Smooth muscle cell (in vitro differentiated cells): ENCODE measurements at regions not wholly inside any gene's neighbourhood (a gene's known extent, or its start where the extent isn't known, plus 50 kb on each side); places are given as distances from the start of the nearest gene placed in this dataset.

ENCODE experiments used
- DNase-seq: peaks from one replicate; lab custom pipeline; 2025; ENCODE audit not compliant: unreplicated experiment; lab: John Stamatoyannopoulos, UW
- H2AFZ ChIP-seq: fragments of 200-600 bp; sonication (generic); 2 replicates; pipeline ENCODE4 v1.6.0; 2016; ENCODE audit warnings: antibody characterized with exemption, low read depth, mild to moderate bottlenecking
- H3F3A ChIP-seq: fragments of 200-600 bp; sonication (generic); 2 replicates; pipeline ENCODE4 v1.6.0; 2017; ENCODE audit warnings: antibody characterized with exemption, low read depth
- H3K27ac ChIP-seq: fragments of 200-600 bp; sonication (generic); 2 replicates; pipeline ENCODE4 v1.5.1; 2016; ENCODE audit warnings: low read depth, mild to moderate bottlenecking
- H3K27me3 ChIP-seq: fragments of 200-600 bp; sonication (generic); 2 replicates; pipeline ENCODE4 v1.6.1; 2016; ENCODE audit warnings: low read depth, mild to moderate bottlenecking
- H3K36me3 ChIP-seq: fragments of 200-600 bp; sonication (generic); 2 replicates; pipeline ENCODE4 v1.5.1; 2016; ENCODE audit warnings: low read depth
- H3K4me1 ChIP-seq: fragments of 200-600 bp; sonication (generic); 2 replicates; pipeline ENCODE4 v1.5.1; 2016; ENCODE audit warnings: low read depth
- H3K4me2 ChIP-seq: fragments of 200-600 bp; sonication (generic); 2 replicates; pipeline ENCODE4 v1.6.0; 2016; ENCODE audit warnings: mild to moderate bottlenecking
- H3K4me3 ChIP-seq: fragments of 200-600 bp; sonication (generic); 2 replicates; pipeline ENCODE4 v1.5.1; 2016; ENCODE audit warnings: mild to moderate bottlenecking
- H3K79me2 ChIP-seq: fragments of 200-600 bp; sonication (generic); 2 replicates; pipeline ENCODE4 v1.6.0; 2016; ENCODE audit warnings: low read depth, mild to moderate bottlenecking
- H3K9ac ChIP-seq: fragments of 200-600 bp; sonication (generic); 2 replicates; pipeline ENCODE4 v1.6.0; 2016; ENCODE audit warnings: low read depth
- H3K9me3 ChIP-seq: fragments of 200-600 bp; sonication (generic); replicated peaks from 2 replicates; pipeline ENCODE4 v1.5.1; 2016; ENCODE audit warnings: low read depth
- H4K20me1 ChIP-seq: fragments of 200-600 bp; sonication (generic); 2 replicates; pipeline ENCODE4 v1.6.0; 2016; ENCODE audit warnings: low read depth
- CTCF ChIP-seq: fragments of 200-600 bp; sonication (generic); IDR thresholded peaks from 2 replicates; pipeline ENCODE4 v1.5.1; 2017; ENCODE audit warnings: borderline replicate concordance, mild to moderate bottlenecking, antibody characterized with exemption; ENCODE audit not compliant: insufficient read depth, poor library complexity, severe bottlenecking
- WGBS: methylation state at CpG from one replicate; pipeline ENCODE4 v1.1.7; 2016; ENCODE audit warnings: low lambda C conversion rate; 5-methylcytosine and 5-hydroxymethylcytosine counted together

DNA sequence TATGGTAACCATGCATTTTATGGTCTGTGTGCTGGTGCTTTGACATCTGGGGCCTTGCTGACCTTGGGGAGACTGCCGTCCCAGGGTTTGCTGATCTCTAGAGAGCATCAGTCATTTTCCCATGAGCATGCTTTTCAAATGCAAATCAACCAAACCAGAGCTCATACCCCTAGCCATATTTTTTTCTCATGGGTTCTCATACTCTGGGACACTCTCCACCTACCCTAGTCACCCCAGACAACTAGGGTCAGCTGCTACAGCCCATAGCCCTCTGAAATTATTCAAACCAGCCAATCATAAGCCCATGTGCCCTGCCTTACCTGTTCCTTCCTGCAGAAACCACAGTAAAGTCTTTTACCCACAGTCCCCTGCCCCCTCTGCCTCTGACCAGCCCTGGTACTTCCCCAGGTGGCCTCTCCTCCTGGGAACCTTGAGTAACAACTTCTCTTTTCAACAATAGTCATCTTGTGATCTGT, 132.0 kb downstream of the MAP3K21 start:
- WGBS = 67% methylated on average over 1 of the region's 1 CpG
- Histone ChIP-seq H3K4me3 (no peak overlapping the region), H3K27me3 (no peaks in the 10 kb centered on the region), H3K79me2 (no peaks in the 10 kb centered on the region), H3K9ac (no peak overlapping the region), H3K4me1 (no peaks in the 10 kb centered on the region), H3K4me2 (no peak overlapping the region), H3F3A (no peaks in the 10 kb centered on the region), H3K36me3 (no peaks in the 10 kb centered on the region), H4K20me1 (no peaks in the 10 kb centered on the region), H3K27ac (no peak overlapping the region), H2AFZ (no peak overlapping the region), H3K9me3 (no peaks in the 10 kb centered on the region)
- DNase-seq = no peak
- no peak for TF ChIP-seq CTCF

DNA sequence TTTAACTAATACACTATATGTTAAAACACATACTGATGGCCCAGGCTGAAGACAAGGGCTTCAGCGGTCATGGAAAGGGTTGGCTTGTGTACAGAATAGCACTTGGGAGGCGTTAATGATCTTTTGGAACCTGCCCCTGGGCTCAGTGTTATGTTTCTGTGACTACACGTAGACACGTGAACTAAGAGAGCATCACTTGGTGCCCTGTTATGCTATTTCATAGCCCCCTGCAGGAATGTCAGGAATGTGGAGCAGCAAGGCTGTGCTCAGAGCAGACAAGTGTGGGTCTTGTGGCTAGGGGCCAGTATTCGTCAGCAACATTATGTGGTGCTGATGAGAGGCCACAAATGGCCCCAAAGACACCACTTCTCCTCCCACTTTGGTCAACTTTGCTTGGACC, 132.4 kb downstream of the MAP3K21 start:
- no peak overlapping the region for H2AFZ ChIP-seq
- no peak overlapping the region for H3K9ac ChIP-seq
- H3K4me3 ChIP-seq = no peak overlapping the region
- no peak overlapping the region for H3K27ac ChIP-seq
- no peaks in the 10 kb centered on the region for H3K79me2 ChIP-seq
- H3K36me3 ChIP-seq = no peaks in the 10 kb centered on the region
- H3K27me3 ChIP-seq = no peaks in the 10 kb centered on the region
- no peak for TF ChIP-seq CTCF
- H3K9me3 ChIP-seq = no peaks in the 10 kb centered on the region
- DNase-seq = no peak
- no peaks in the 10 kb centered on the region for H3F3A ChIP-seq
- no peak overlapping the region for H3K4me2 ChIP-seq
- H3K4me1 ChIP-seq = no peaks in the 10 kb centered on the region
- H4K20me1 ChIP-seq = no peaks in the 10 kb centered on the region
- WGBS = 56% methylated on average over 5 of the region's 5 CpGs

DNA sequence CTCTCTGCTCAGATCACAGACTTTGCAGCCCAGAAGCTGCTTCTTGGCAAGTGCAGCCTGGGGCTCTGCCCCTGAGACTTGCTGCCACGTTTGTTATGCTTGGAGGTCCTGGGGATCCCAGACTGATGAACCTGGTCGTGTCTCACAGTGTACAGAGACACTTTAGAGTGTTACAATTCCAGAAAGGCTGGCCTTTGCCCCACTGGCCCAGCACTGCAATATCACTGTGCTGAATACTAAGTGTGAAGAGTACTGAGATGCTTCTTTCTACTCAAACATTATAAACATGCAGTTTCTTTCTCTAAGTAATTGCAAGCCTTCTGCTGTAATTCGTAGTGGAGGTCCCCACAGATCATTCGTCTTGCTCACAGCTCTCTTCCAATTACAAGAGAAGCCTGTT, 133.2 kb downstream of the MAP3K21 start:
- Histone ChIP-seq H3K4me2 (no peak overlapping the region), H3K27me3 (no peaks in the 10 kb centered on the region), H3K9me3 (no peaks in the 10 kb centered on the region), H3K36me3 (no peaks in the 10 kb centered on the region), H3F3A (no peaks in the 10 kb centered on the region), H3K27ac (no peak overlapping the region), H3K79me2 (no peaks in the 10 kb centered on the region), H3K4me1 (no peaks in the 10 kb centered on the region), H2AFZ (no peak overlapping the region), H3K4me3 (no peak overlapping the region), H3K9ac (no peak overlapping the region), H4K20me1 (no peaks in the 10 kb centered on the region)
- DNase-seq = no peak
- WGBS = 82% methylated on average over 4 of the region's 4 CpGs
- TF ChIP-seq CTCF = no peak

GRCh38 chr1:233461847-233462246, 134.3 kb downstream of the MAP3K21 start:
- H3K27me3 ChIP-seq = no peaks in the 10 kb centered on the region
- H3K4me3 ChIP-seq = no peak overlapping the region
- H3K36me3 ChIP-seq = no peaks in the 10 kb centered on the region
- H3K9me3 ChIP-seq = no peaks in the 10 kb centered on the region
- TF ChIP-seq CTCF = no peak
- WGBS = 85% methylated on average over 1 of the region's 1 CpG
- no peak overlapping the region for H3K4me2 ChIP-seq
- H3K79me2 ChIP-seq = no peaks in the 10 kb centered on the region
- H3K4me1 ChIP-seq = no peaks in the 10 kb centered on the region
- no peaks in the 10 kb centered on the region for H3F3A ChIP-seq
- no peak overlapping the region for H3K27ac ChIP-seq
- no peaks in the 10 kb centered on the region for H4K20me1 ChIP-seq
- H3K9ac ChIP-seq = no peak overlapping the region
- H2AFZ ChIP-seq = no peak overlapping the region
- no peak for DNase-seq
